ENCODE measurements at regions not wholly inside any gene's neighbourhood (a gene's known extent, or its start where the extent isn't known, plus 50 kb on each side); places are given as distances from the start of the nearest gene placed in this dataset.
"Not testable (repeated sequence)": the region's sequence is repeated elsewhere in the genome, so short reads cannot be mapped to it uniquely, and the experiment has no call there.

DNA sequence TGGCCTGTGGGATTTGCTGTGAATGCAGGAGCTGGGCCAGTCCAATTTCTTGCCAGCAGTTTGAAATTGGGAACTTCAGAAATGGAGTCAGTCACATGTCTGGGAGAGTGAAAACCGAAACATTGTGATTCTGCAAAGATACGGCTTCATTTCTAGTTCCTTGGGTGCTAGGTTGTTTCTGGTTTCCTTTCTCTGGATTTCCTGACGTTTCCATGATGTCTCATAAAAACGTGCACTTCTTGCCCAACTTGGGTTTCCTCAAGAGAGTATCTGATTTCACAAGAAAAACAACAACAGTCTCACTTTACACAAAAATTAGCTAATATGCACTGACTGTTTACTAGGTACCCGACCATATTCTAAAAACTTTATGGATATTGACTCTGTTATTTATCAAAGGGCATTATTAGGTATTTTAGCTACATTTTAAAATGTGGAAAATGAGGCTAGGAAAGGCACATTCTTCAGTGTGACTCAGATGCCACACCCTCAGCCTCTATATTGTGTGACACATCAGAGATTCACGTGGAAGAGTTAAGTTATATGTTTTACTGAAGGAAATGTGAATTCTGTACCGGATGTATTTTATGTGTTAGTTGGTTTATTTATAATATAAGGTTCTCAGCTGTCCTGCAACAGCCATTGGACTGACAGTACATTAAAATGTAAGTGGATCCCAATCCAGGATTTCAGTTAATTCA is 225.0 kb upstream of the PUDP start:
- no peak for DNase-seq

DNA sequence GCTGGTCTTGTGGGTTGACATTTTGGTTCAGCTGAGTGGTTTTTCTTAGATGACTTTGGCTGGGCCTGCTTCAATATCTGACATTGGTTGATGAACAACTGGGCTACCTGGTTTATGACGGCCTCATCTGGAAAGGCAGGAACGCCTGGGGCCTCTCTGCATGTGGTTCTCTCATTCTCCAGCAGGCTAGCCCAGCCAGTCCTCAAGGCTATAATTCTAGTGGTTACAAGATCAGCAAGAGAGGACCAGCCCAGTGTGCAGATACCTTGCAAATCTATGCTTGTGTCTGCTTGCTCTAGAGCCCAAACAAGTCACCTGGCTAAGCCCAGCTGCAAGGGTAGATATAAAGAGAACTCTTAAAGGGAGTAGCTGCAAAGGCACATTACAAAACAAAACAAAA is 214.2 kb upstream of the PUDP start:
- no peak for DNase-seq

DNA sequence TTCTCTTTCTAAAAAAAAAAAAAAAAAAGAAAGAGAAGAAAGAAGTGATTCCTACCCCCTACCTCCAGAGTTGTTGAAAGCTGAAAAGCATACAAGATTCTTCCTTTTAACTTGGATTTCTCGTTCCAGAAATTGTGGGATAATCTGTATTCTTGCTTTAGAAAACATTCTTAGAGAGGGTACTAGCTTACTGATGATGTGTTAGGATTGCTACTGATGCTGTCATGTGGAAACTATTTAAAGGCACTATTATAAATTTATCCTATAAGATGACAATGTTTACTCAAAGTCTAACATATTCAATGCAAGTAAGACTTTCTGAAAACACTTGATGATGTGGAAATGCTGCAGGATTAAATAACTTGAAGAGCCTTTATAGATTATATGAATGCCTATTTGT is 204.0 kb upstream of the PUDP start:
- no peak for DNase-seq

DNA sequence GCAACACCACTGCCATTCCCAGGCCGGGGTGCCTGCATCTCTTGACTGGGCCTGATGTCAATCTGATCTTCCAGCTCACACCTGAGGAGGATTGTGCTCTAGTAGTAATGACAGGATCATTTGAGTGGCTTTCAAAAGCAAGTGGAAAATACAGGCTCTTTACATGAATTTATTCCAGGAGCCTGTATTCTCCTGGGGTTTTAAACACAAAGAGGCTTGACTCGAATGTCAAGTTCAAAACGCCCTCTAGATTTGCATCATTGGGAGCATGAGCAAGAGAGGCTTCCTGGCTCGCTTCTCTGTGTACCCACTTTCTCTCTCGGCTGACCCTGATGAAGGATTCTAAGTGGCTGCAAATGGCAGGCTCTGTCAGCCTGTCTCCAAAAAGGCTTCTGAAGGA is 199.5 kb upstream of the PUDP start:
- DNase-seq: no peak

DNA sequence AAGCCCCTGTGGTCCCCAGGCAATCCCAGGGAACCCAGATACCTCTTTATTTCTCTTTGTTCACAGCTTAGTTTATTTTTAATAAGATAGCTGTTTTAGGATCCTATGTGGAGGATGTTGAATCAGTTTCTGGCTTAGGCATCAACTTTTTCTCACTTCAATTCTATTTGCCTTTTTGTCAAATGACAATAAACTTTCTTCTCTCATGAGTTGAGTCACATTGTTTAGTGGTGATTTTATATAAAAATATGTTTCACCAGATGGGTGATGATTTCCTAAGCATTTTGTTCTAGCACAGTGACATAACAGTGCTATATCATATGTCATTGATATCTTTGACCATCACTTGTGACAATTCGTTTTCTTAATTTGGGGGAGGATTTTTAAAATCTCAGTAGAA is 198.1 kb upstream of the PUDP start:
- DNase-seq: no peak

DNA sequence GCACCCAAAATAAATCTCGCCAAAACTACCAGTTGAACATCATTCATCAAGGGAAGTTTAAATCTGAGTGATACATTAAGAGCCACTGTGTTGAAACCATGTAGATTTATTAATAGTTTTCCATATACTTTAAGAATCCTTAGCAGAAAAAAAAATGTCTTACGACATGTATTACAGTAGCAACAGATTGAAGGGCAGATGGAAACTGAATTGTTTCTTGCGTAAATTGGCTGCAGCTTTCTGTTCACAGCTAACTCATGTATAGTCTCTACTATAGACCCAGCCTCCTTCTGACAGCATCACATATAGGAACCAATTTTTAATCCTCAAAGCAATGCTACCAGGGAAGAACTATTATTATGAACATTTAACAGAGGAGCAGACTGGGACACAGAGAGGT is 195.2 kb upstream of the PUDP start:
- no peak for DNase-seq

DNA sequence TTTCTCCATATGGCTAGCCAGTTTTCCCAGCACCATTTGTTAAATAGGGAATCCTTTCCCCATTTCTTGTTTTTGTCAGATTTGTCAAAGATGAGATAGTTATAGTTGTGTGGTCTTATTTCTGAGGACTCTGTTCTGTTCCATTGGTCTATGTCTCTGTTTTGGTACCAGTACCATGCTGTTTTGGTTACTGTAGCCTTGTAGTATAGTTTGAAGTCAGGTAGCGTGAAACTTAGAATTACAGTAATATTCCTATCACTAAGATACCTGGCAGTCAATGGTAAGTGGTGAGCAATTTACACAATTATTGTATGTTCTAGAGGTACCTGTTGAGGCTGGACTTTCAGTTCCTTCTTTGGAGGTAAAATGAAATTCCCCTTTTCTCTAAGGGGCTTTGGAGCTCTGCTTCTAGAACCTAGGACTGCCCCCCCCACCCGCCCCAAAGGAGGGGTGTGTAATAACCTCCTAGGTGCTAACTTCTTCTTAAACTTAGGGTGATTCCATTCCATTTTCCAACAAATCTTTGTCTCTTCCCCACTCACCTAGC is 187.9 kb upstream of the PUDP start:
- DNase-seq: not testable (repeated sequence)

DNA sequence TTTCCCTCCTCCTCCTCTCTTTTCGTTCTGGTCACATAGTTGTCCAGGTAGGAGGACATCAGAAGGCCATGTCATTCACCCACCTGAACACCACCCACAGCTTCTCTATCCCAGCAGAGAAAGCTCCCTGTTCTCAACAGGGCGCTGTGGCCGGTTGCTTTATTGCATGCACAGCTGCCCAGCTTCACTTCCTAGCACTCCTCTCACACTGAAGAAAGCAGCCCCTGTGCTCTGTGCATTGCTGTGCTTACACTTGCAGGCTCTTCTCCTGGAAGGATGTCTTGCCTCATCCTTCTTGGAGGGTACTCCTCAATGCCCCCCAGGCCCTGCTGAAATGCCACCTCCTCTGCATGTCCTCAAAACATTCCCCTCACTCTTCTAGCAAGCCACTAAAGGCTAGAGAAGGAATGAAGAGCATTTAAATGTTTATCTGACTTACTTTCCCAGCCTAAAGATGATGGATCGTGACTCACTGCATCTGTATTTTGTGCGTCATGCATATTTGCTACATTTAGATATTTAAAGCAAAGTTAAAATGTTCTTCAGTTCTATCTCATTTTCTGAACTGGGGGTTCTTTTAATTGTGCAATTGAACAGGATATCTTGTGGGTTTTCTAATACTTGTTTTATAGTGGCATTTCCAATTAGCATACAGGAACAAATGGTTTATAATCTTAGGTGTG is 186.4 kb upstream of the PUDP start:
- no peak for DNase-seq

DNA sequence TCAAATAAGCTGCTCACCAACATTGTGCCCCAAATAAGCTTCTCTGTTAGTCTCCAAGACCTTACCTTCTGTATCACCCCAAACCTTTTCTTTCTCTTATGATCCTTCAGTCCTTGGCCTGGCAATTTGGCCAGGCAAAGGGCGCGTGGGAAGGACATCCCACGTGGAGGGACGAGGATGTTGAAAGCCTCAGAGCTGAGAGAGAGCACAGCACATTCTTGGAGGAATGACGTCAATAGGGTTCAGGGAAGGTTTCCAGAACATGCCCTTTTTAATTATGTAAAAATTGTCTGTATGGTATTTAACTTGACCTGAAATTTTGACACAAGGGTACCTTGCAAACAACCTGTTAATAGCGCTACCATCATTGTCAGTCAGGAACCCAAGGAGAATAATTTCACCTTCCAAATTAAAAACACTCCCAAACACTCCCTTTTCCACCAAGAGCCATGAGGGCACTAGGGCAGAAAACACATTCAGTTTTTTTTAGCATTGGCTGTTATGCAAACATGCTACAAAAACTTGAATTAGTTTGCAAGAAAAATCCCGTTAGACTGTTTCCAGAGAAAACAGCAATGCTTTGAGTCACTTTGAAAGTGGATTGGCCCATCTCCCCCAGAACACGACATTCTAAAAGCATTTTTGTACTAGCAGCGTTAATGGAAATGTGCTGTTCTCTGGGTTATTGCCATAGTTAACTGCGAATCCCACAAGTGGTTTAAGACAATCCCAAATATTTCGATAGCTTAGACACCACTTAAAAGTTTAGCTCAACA is 183.2 kb upstream of the PUDP start:
- no peak for DNase-seq

DNA sequence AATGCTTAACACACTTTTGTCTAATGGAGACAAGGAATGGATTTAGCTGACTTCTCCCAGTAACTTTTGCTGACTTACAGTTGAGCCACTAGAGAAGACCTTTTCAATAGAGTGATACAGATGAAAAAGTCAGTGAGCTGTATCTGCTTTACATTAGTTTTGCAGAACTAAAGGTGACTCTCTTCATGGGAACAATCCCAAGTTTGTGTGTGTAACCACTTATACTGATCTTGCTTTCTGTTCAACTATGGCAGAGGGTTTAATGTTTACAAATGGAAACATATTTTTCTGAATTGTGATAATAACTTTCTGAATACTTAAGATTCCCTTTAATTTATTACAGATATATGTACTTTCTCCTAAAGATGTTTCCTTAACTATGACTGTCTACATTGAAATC is 182.6 kb upstream of the PUDP start:
- DNase-seq: no peak

DNA sequence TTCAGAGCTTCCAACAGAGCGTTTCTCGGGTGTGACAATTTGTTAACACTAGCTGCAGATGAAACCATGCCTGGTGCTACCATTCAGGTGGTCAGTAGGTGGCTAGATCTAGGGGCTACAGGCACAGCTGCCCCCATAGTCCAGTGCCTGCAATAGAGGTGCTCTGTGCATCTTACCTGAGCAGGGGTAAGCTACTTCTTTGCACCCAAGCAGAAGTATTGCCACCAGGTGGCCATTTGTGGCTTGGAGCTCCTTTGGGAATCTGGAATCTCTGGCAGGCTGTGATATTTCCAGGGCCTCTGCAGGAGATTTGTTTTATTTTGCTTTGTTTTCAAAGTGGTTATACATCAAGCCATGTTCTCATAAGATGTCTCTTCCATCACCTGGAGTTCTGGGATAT is 170.7 kb upstream of the PUDP start:
- no peak for DNase-seq

DNA sequence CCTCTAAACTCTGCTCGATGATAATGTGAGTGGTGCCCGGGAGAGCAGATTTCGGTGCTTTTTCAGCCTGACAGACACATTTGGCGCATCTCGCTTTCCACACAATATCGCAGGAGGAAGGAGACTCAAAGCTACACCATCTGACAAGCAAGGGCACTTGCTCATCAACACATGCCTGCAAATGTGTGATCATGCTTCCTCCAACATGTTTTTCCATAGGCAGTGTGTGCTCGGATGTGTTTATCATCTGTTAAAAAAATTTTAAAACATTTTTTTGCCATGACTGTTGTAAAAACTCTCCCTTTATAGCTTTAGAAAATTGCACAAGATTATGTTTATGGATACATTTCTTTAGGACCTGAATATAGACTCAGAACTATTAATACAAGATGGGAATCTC is 170.3 kb upstream of the PUDP start:
- DNase-seq: no peak

DNA sequence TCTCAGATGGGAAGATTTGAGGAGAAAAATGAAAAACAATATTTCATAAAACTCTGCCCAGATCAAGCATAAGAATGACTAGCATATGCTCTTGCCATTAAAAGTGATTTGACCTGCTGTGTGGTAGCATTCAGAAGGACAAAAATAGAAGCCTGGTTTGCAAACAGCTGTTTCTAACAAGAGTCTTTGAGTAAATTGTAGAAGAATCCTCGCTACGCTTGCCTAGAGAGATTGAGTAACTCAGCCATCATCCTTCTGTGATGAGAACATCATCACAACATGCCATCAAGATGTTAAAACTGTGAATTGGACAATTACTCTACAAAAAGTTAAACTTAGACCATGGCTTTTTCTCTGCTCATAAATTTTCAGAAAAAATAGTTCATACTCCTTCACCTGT is 168.9 kb upstream of the PUDP start:
- DNase-seq: no peak

DNA sequence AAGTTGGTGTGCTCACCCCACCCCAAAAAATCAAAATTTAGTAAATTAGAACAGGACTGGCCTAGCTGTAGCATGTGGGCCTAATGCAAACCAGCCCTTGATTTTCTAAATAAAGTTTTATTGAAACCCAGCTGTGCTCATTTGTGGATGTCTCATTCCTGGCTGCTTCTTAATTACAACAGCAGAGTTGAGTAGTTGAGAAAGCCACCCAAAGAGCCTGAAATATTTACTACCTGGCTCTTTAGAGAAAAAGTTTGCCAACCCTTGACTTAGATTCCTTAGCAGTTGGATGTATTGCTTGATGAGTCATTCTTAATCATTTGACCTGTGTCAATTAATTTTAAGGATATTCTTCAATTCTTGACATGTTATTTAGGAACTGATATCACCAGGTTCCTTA is 168.3 kb upstream of the PUDP start:
- DNase-seq: no peak

DNA sequence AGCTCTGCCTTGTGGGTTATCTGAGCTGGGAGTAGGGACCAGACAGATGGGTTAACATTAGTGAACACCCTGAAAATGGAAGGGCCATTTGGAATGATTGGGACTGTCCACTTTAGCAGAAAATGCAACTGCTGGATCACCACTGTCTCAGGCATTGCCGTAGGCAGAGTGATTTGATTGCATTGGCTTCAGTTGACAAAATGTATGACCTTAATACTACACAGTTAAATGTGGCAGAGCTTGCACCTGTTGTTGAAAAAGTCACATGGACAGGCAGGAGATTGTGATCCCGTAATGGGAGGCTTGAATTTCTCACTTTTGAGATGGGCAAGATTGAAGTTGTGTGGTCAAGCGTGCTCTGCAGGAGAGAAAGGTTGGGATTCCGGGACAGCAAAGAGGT is 166.5 kb upstream of the PUDP start:
- DNase-seq: no peak

DNA sequence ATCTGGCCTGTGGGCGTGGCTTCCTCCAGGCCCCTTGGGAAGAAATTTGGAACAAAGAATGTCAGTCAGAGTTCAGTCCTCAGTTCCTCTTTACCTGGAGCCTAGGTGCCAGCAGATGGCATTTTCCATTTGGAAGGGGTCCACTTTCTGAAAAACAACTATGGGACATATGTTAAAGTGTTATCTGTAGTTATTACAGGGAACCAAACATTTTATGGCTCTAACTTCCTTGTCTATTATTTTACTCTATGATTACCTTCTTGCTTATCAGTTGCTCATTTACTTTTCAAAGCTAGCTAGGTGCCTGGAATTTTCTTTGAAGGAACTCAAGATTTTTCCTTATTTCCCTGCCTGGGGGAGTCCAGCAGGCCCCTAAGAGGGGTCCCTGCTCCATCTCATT is 159.8 kb upstream of the PUDP start:
- no peak for DNase-seq

DNA sequence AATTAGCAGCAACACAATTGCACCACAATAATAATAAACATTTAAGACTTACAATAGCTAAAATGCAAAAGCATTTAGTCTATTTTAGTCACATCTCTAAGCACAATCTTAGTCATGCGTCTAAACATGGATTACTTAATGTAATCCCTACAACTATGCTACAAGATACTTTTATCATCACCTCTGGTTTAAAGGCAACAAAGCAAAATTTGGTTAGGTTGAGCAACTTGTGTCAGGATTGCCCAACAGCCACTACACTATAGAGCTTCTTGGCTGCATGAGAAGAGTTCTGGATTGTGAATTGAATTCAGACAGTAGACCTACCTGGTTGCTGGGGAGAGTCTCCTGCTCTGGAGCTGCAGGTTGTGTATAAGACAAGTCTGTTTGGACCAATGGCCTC is 146.5 kb upstream of the PUDP start:
- no peak for DNase-seq

DNA sequence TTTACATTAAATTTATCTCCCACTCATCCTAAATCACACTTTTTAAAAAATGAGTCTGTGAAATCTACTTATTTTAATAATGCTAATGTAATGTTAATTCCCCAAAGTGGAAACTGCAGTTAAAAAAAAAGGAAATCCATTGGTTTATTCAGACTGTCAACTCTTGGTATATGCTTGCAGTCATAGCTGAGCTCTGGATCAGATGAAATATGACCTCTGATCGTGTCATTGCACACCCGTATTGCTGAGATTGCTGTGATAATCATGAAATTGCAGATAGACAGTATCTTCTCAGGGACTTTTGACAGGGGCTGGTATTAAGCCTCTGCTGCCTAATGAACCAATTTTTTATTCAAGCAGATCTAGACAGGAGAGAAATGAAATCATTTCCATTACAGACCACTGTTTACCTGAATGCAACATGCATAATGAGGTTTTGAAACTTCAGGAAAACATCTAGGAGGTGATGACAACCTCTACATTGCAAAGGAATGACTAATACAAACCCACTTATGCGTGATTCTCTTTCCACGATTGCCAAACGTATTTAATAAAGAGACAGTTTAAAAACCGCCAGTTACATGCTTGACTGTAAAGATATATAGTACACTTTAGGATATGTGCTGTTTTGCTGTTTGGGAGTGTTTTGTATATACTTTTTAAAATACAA is 138.3 kb upstream of the PUDP start:
- no peak for DNase-seq

DNA sequence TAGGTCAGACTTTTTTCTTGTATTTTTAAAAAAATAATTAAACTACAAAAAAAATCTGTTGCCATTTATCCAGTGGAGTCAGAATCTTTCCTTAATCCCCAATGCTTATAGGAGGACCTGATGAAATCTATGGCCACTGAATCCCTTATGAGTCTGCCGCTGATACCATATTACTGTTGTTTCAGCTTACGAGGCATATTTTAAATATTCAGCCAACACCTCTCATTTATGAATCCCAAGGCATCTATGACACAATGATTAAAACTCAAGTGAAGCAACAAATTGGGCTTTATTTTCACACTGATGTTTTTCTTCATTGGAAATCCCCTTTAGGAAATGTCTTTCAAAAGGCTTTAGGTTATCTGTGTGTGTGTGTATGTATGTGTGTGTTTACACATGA is 137.8 kb upstream of the PUDP start:
- no peak for DNase-seq

DNA sequence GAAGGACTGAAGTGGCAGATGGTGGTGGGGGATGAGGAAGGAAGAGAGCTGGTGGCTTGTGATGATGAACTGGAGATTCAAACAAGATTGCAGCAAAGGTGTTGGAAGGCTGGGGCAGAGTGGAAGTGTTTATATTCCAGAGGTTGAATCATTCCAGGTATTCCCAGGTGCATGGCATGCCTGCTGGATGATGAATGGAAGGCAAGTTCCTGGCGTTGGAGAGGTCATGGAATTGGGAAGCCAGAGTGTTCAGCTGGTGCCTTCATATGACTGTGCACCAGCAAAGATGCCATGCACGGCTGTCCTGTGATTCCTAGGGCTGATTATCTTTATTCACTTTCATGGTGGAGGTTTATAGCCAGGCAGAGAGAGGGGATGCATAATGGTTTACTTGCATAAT is 135.8 kb upstream of the PUDP start:
- DNase-seq: no peak

DNA sequence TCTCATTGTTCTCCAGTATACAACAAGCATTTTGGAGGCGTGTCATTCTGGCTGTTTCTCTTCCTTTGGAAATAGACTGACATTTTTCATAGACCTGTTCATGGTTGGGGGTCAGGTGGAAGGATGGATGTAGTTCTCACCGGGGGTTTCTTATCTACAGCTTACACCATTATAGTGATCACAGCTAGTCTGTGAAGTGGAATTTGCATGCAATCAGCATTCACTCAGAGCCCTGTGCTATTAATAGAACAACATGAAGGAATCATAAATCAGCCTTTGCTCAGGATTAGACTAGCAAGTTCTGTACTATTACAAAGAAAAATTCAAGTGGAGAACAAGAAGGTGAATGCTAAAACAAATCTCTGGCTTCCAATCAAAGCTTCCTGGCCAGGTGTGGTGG is 132.6 kb upstream of the PUDP start:
- no peak for DNase-seq

DNA sequence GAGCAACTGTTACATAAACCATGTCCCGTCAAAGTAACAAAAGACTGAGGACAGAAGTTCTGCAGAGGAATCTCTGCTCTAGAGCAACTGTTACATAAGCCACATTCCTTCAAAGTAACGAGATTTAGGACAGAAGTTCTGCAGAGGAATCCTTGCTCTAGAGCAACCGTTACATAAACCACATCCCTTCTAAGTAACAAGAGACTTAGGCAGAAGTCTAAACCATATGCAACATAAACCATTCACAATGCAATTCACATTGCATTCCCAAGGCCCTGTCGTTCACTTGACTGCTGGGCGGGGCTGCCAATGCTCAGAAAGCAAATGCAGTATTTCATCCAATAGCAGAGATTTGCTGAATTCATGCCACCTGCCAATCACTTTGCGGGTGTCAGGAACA is 124.4 kb upstream of the PUDP start:
- DNase-seq: no peak

DNA sequence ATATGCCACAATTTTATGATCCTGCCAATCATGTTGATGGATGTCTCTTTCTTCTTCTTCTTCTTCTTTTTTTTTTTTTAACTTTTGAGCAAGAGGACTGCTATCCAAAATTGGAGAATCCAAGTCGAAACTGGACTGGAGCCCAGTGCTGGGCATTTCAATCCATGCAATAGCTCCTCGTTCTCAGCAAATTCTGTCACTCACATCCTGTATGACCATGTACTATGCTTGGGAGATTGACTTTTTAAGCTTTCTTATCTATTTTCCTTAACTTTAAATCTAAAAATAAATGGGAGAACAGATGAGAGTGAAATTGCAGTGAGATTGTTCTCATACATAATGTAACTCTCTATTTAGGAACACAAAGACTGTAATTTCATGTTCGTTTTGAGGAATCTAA is 123.0 kb upstream of the PUDP start:
- no peak for DNase-seq

DNA sequence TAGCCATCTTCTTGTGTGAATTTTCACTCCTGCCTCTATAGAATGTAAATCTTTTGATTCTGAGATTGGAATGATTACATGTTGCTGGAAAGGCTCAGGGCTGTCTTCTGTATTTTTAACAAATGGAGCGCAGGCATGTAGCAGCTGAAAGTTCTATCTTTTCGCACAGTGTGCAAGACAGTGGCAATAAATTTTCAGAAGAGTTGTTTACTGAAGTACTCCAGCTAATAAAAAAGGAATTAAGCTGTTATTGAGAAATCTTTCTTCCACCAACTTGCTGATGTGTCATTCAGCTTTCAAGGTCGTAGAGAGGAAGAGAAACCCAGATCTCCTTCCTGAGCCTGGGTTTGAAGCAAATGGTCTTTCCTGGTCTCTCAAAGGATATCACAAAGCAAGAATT is 122.0 kb upstream of the PUDP start:
- DNase-seq: no peak
